22Rv1 (cell line): ENCODE measurements at regions not wholly inside any gene's neighbourhood (a gene's known extent, or its start where the extent isn't known, plus 50 kb on each side); places are given as distances from the start of the nearest gene placed in this dataset.

ENCODE experiments used
- CTCF ChIP-seq: fragments of 450-650 bp; IDR thresholded peaks from 2 replicates; pipeline ENCODE4 v1.5.1; 2017; ENCODE audit warnings: mild to moderate bottlenecking
- ZFX ChIP-seq: fragments of 450-650 bp; IDR thresholded peaks from 2 replicates; pipeline ENCODE4 v1.6.1; 2017; ENCODE audit warnings: antibody characterized with exemption, borderline replicate concordance

- no peak for TF ChIP-seq CTCF
- TF ChIP-seq ZFX, result no peak
Measured at GRCh38 chrX:130497531-130497930, 95.7 kb downstream of the RBMX2 start.
